ENCODE measurements at regions not wholly inside any gene's neighbourhood (a gene's known extent, or its start where the extent isn't known, plus 50 kb on each side); places are given as distances from the start of the nearest gene placed in this dataset.

- no peak for TF ChIP-seq CTCF (IDR thresholded peaks at IDR 0.05)
- no peak for TF ChIP-seq POLR2A (IDR thresholded peaks at IDR 0.05)
These were observed 52.5 kb upstream of the KCNMB2 start for GRCh38 chr3:178483704-178484103.
